SK-N-MC (cell line): ENCODE measurements at regions not wholly inside any gene's neighbourhood (a gene's known extent, or its start where the extent isn't known, plus 50 kb on each side); places are given as distances from the start of the nearest gene placed in this dataset.

Source experiments
- DNase-seq: peaks from one replicate; pipeline ENCODE4 v3.0.0-alpha.2; 2011; ENCODE audit warnings: low read depth, low spot score
- H3K27ac ChIP-seq: fragments of 200-600 bp; sonication (generic); 2 replicates; pipeline ENCODE4 v1.5.1; 2016; ENCODE audit warnings: mixed run types
- H3K36me3 ChIP-seq: fragments of 200-600 bp; sonication (generic); 2 replicates; pipeline ENCODE4 v1.6.1; 2017; ENCODE audit warnings: antibody characterized with exemption, low read length, mixed read lengths; ENCODE audit not compliant: insufficient read depth
- H3K4me3 ChIP-seq: fragments of 200-600 bp; sonication (generic); 2 replicates; pipeline ENCODE4 v1.5.1; 2016
- H3K9ac ChIP-seq: fragments of 200-600 bp; sonication (generic); 2 replicates; pipeline ENCODE4 v1.8.0; 2017; ENCODE audit warnings: mixed run types, mixed read lengths; ENCODE audit not compliant: insufficient read length
- H3K9me3 ChIP-seq: fragments of 200-600 bp; sonication (generic); 2 replicates; pipeline ENCODE4 v1.6.1; 2017; ENCODE audit warnings: low read depth, mild to moderate bottlenecking, antibody characterized with exemption, low read length, moderate library complexity, mixed read lengths
- EZH2 ChIP-seq: fragments of 200-600 bp; sonication (generic); IDR thresholded peaks from one replicate; pipeline ENCODE4 v1.6.1; 2017; ENCODE audit warnings: antibody characterized with exemption
- FOXP2 ChIP-seq: optimal IDR thresholded peaks from 2 replicates; pipeline ENCODE3; 2011; ENCODE audit warnings: mild to moderate bottlenecking, moderate library complexity; ENCODE audit not compliant: insufficient read depth; ENCODE audit errors: extremely low read length, control extremely low read depth
- POLR2AphosphoS5 ChIP-seq: IDR thresholded peaks from 2 replicates; pipeline ENCODE4 v1.6.1; 2012; ENCODE audit warnings: mild to moderate bottlenecking, low read depth, low read length, borderline replicate concordance

- no peak overlapping the region for H3K27ac ChIP-seq
- H3K36me3 ChIP-seq: no peaks in the 10 kb centered on the region
- H3K4me3 ChIP-seq: no peak overlapping the region
- no peak overlapping the region for H3K9ac ChIP-seq
- TF ChIP-seq EZH2 (no peak), FOXP2 (no peak), POLR2AphosphoS5 (no peak)
- DNase-seq: no peak
- no peaks in the 10 kb centered on the region for H3K9me3 ChIP-seq
Observed at GRCh38 chr2:239780236-239780994, 244.7 kb downstream of the NDUFA10 start.

- TF ChIP-seq EZH2 (no peak), FOXP2 (no peak)
- DNase-seq: no peak
- Histone ChIP-seq H3K9ac (no peak overlapping the region), H3K4me3 (no peak overlapping the region), H3K36me3 (no peaks in the 10 kb centered on the region), H3K27ac (no peak overlapping the region), H3K9me3 (no peaks in the 10 kb centered on the region)
Observed at GRCh38 chr2:239779584-239779983, 245.6 kb downstream of the NDUFA10 start.

GRCh38 chr2:239778861-239779558, 246.1 kb downstream of the NDUFA10 start:
- no peak overlapping the region for H3K27ac ChIP-seq
- no peak overlapping the region for H3K4me3 ChIP-seq
- H3K9me3 ChIP-seq: no peaks in the 10 kb centered on the region
- no peak for DNase-seq
- no peak for TF ChIP-seq EZH2
- no peak for TF ChIP-seq POLR2AphosphoS5
- TF ChIP-seq FOXP2: no peak
- no peak overlapping the region for H3K9ac ChIP-seq
- no peaks in the 10 kb centered on the region for H3K36me3 ChIP-seq

DNA sequence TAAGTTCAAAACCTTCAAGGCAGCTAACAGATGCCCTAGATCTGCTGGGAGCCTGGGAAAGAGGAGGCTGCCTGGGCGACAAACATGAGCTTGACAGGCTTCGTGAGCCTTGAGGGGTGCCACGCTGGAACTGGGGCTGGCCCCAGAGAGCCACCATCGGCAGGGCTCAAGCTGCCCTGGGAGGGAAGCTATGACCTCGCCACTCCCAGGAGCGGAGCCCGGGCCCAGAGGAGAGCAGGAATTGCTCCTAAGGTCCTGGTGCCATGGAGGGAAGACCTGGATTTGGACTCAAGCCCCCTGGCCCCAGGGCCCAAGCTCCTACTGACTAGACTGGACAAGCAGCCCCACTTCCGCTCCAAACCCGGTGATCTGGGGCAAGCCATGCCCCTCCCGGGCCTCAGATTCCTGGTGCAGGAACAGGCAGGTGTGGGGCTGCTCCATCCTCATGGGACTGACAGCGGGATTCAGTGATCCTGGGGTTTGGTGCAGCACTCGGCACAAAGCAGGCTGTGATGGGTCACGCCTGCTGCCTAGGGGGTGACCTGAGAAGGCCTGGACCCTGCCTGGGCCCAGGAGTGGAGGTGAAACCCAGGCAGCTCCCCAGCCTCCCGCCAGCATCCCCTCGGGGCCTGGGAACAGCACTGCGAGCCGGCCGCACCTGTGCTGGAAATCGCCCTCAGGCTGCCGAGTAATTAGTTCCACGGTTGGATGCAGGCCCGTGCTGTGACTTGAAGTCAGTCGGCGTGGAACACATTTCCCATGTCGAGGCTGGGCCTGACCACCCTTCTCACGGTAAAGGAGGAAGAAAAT, 246.9 kb downstream of the NDUFA10 start:
- Histone ChIP-seq H3K9ac (no peak overlapping the region), H3K9me3 (no peaks in the 10 kb centered on the region), H3K27ac (no peak overlapping the region), H3K4me3 (no peak overlapping the region), H3K36me3 (no peaks in the 10 kb centered on the region)
- TF ChIP-seq POLR2AphosphoS5 (no peak), FOXP2 (no peak), EZH2 (no peak)
- no peak for DNase-seq

GRCh38 chr2:239777219-239777618, 247.9 kb downstream of the NDUFA10 start:
- no peak overlapping the region for H3K9ac ChIP-seq
- no peak overlapping the region for H3K4me3 ChIP-seq
- H3K36me3 ChIP-seq: no peaks in the 10 kb centered on the region
- DNase-seq: no peak
- no peak overlapping the region for H3K27ac ChIP-seq
- no peaks in the 10 kb centered on the region for H3K9me3 ChIP-seq
- TF ChIP-seq POLR2AphosphoS5 (no peak), FOXP2 (no peak), EZH2 (no peak)

GRCh38 chr2:239776436-239777005, 248.6 kb downstream of the NDUFA10 start:
- Histone ChIP-seq H3K36me3 (no peaks in the 10 kb centered on the region), H3K4me3 (no peak overlapping the region), H3K9me3 (no peaks in the 10 kb centered on the region), H3K27ac (no peak overlapping the region), H3K9ac (no peak overlapping the region)
- no peak for DNase-seq
- TF ChIP-seq POLR2AphosphoS5 (no peak), EZH2 (no peak), FOXP2 (no peak)

- Histone ChIP-seq H3K27ac (no peak overlapping the region), H3K36me3 (no peaks in the 10 kb centered on the region), H3K4me3 (peak overlapping the region; percentile 10; the same call in 1 of the 2 replicates), H3K9me3 (no peaks in the 10 kb centered on the region), H3K9ac (no peak overlapping the region)
- no peak for DNase-seq
- no peak for TF ChIP-seq FOXP2
- TF ChIP-seq POLR2AphosphoS5: no peak
- no peak for TF ChIP-seq EZH2
Observed at GRCh38 chr2:239775623-239776435, 249.3 kb downstream of the NDUFA10 start.
